ENCODE measurements at regions not wholly inside any gene's neighbourhood (a gene's known extent, or its start where the extent isn't known, plus 50 kb on each side); places are given as distances from the start of the nearest gene placed in this dataset.

DNA sequence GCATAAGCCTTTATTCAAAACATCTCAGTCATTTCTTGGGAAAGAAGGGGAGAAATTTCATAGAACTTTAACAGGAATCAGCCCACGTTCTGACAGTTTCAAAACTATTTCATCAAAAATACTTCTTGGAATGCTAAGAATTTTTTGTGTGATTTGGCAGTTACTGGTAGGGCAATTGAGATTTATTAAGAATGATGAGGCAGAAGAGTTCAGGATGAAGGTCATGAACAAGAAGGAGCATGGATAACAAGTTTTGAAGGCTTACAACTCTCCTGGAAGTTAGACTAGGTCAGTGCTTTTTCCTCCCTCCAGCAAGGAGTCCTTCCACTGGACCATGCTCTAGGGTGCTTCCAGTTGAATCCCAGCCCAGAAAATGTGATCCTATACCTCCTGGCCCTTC lies 569.9 kb downstream of the ANKRD7 start:
- H3K36me3 ChIP-seq (ENCODE audit: control insufficient read depth, insufficient read depth, low read length): no peaks in the 10 kb centered on the region
- no peak overlapping the region for H3K4me3 Mint-ChIP-seq
- H3K4me3 ChIP-seq (ENCODE audit: low read length): no peak overlapping the region
- WGBS, 2 experiments (ENCODE audit: insufficient coverage in 1 of 2, insufficient read length in 1 of 2): 100% methylated on average over 1 of the region's 1 CpG; no CpG with 5 or more reads in 1 of the 2 experiments
- H3K27ac Mint-ChIP-seq: no peak overlapping the region
- TF ChIP-seq, protein P1, sequence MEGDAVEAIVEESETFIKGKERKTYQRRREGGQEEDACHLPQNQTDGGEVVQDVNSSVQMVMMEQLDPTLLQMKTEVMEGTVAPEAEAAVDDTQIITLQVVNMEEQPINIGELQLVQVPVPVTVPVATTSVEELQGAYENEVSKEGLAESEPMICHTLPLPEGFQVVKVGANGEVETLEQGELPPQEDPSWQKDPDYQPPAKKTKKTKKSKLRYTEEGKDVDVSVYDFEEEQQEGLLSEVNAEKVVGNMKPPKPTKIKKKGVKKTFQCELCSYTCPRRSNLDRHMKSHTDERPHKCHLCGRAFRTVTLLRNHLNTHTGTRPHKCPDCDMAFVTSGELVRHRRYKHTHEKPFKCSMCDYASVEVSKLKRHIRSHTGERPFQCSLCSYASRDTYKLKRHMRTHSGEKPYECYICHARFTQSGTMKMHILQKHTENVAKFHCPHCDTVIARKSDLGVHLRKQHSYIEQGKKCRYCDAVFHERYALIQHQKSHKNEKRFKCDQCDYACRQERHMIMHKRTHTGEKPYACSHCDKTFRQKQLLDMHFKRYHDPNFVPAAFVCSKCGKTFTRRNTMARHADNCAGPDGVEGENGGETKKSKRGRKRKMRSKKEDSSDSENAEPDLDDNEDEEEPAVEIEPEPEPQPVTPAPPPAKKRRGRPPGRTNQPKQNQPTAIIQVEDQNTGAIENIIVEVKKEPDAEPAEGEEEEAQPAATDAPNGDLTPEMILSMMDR (conservative IDR thresholded peaks at IDR 0.05): no peak
- H3K27ac ChIP-seq (ENCODE audit: low read depth, low read length): no peak overlapping the region
- no peak overlapping the region for H3K9ac ChIP-seq (ENCODE audit: extremely low read depth, low read length, poor library complexity, severe bottlenecking)
- H3K9me3 Mint-ChIP-seq: no peaks in the 10 kb centered on the region
- no peaks in the 10 kb centered on the region for H3K27me3 ChIP-seq (ENCODE audit: control insufficient read depth, insufficient read depth, low read length, poor library complexity, severe bottlenecking)
- peaks cover 4% of the 10 kb centered on the region for H3K9me3 ChIP-seq (ENCODE audit: control insufficient read depth, low read length)
- no peak for DNase-seq
- peaks cover 7% of the 10 kb centered on the region for H3K4me1 Mint-ChIP-seq
- H3K36me3 Mint-ChIP-seq (ENCODE audit: low read depth): no peaks in the 10 kb centered on the region
- H3K27me3 Mint-ChIP-seq (ENCODE audit: insufficient read depth): no peaks in the 10 kb centered on the region
- peaks cover 6% of the 10 kb centered on the region for H3K4me1 ChIP-seq (ENCODE audit: control insufficient read depth, insufficient read depth, low read length)

DNA sequence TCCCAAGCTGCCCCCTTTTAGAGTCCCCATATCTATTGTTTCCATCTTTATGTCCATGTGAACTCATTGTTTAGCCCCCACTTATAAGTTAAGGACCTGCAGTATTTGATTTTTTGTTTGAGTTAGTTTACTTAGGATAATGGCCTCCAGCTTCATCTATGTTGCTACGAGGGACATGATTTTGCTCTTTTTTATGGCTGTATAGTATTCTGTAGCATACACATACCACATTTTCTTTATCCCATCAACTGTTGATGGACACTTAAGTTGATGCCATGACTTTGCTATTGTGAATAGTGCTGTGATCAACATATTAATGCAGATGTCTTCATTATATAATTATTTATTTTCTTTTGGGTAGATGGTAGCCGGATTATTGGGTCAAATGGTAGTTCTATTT lies 576.9 kb downstream of the ANKRD7 start:
- H3K27me3 Mint-ChIP-seq (ENCODE audit: insufficient read depth): no peaks in the 10 kb centered on the region
- peaks cover 35% of the 10 kb centered on the region for H3K9me3 ChIP-seq (ENCODE audit: control insufficient read depth, low read length)
- no peak overlapping the region for H3K27ac ChIP-seq (ENCODE audit: low read depth, low read length)
- no peak overlapping the region for H3K27ac Mint-ChIP-seq
- peaks cover 7% of the 10 kb centered on the region for H3K4me1 Mint-ChIP-seq
- H3K9ac ChIP-seq (ENCODE audit: extremely low read depth, low read length, poor library complexity, severe bottlenecking): no peak overlapping the region
- 80% methylated on average over 1 of the region's 2 CpGs; no CpG with 5 or more reads in 1 of the 2 experiments for WGBS, 2 experiments (ENCODE audit: insufficient coverage in 1 of 2, insufficient read length in 1 of 2)
- H3K36me3 ChIP-seq (ENCODE audit: control insufficient read depth, insufficient read depth, low read length): no peaks in the 10 kb centered on the region
- no peak for DNase-seq
- peaks cover 8% of the 10 kb centered on the region for H3K36me3 Mint-ChIP-seq (ENCODE audit: low read depth)
- no peaks in the 10 kb centered on the region for H3K27me3 ChIP-seq (ENCODE audit: control insufficient read depth, insufficient read depth, low read length, poor library complexity, severe bottlenecking)
- no peak overlapping the region for H3K4me3 Mint-ChIP-seq
- H3K9me3 Mint-ChIP-seq: peaks cover 12% of the 10 kb centered on the region
- TF ChIP-seq, protein P1 (conservative IDR thresholded peaks at IDR 0.05): no peak
- H3K4me1 ChIP-seq (ENCODE audit: control insufficient read depth, insufficient read depth, low read length): peaks cover 6% of the 10 kb centered on the region
- no peak overlapping the region for H3K4me3 ChIP-seq (ENCODE audit: low read length)

DNA sequence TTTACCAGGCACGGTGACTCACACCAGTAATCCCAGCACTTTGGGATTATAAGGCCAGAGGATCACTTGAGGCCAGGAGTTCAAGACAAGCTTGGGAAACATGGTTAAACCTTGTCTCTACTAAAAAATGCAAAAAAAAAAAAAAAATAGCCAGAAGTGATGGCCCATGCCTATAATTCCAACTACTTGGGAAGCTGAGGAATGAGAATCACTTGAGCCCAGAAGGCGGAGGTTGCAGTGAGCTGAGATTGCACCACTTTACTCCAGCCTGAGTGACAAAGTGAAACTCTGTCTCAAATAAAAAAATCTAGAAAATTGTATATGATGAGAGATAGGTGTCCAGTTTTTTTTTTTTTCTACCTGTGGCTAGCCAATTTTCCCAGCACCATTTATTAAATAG lies 578.2 kb downstream of the ANKRD7 start:
- 96 to 100% methylated on average over 1 to 2 of the region's 2 CpGs for WGBS, 2 experiments (ENCODE audit: insufficient coverage in 1 of 2, insufficient read length in 1 of 2)
- TF ChIP-seq, protein P1 (conservative IDR thresholded peaks at IDR 0.05): no peak
- Mint-ChIP-seq H3K9me3 (peaks cover 12% of the 10 kb centered on the region), H3K4me1 (peaks cover 1% of the 10 kb centered on the region), H3K27ac (no peak overlapping the region), H3K4me3 (no peak overlapping the region), H3K27me3 (ENCODE audit: insufficient read depth) (no peaks in the 10 kb centered on the region), H3K36me3 (ENCODE audit: low read depth) (peaks cover 8% of the 10 kb centered on the region)
- H3K4me3 ChIP-seq (ENCODE audit: low read length): no peak overlapping the region
- H3K9me3 ChIP-seq (ENCODE audit: control insufficient read depth, low read length): peaks cover 30% of the 10 kb centered on the region
- no peaks in the 10 kb centered on the region for H3K36me3 ChIP-seq (ENCODE audit: control insufficient read depth, insufficient read depth, low read length)
- H3K9ac ChIP-seq (ENCODE audit: extremely low read depth, low read length, poor library complexity, severe bottlenecking): no peak overlapping the region
- H3K27ac ChIP-seq (ENCODE audit: low read depth, low read length): no peak overlapping the region
- H3K4me1 ChIP-seq (ENCODE audit: control insufficient read depth, insufficient read depth, low read length): peaks cover 2% of the 10 kb centered on the region
- no peak for DNase-seq
- H3K27me3 ChIP-seq (ENCODE audit: control insufficient read depth, insufficient read depth, low read length, poor library complexity, severe bottlenecking): no peaks in the 10 kb centered on the region

Measured in endodermal cell (in vitro differentiated cells).